HCT116 (cell line): ENCODE measurements at regions not wholly inside any gene's neighbourhood (a gene's known extent, or its start where the extent isn't known, plus 50 kb on each side); places are given as distances from the start of the nearest gene placed in this dataset.

ENCODE experiments used
- ATAC-seq: fragments of 200-7000 bp; cut with Tn5 transposase; 2 replicates; pipeline ENCODE4 v1.9.1; 2020; ENCODE audit warnings: mild to moderate bottlenecking, moderate library complexity
- BruUV-seq: library from RNA; stranded (reverse); fragments of 400-500 nt; replicated peaks from 2 replicates; lab custom pipeline; 2021; lab: Mats Ljungman, UMichigan
- CTCF ChIA-PET: fragments of 300-600 bp; sonication (Branson Sonifier 250); formaldehyde crosslinking; loops from one replicate; lab custom pipeline; 2021; ENCODE audit warnings: antibody characterized with exemption; lab: Charles Lee
- POLR2A ChIA-PET: fragments of 300-600, 350-600 bp; sonication (Branson Sonifier 250); formaldehyde crosslinking; loops from one replicate; lab custom pipeline; 2021; ENCODE audit warnings: antibody characterized with exemption; lab: Charles Lee
- RAD21 ChIA-PET, 2 experiments: fragments of 300-600 bp; sonication (Branson Sonifier 250); formaldehyde crosslinking; loops; one replicate each; lab custom pipeline; 2023; ENCODE audit warnings: low total read pairs in 2 of 2; ENCODE audit not compliant: uncharacterized antibody in 2 of 2, unreplicated experiment in 2 of 2, low non-redundant PET in 1 of 2; lab: Charles Lee
- DNase-seq: peaks from one replicate; pipeline ENCODE4 v3.0.0-alpha.2; 2010; ENCODE audit warnings: low read depth, low spot score
- H2AFZ ChIP-seq: fragments of 200-600 bp; shearing (Covaris generic), sonication (generic); 2 replicates; pipeline ENCODE4 v1.6.1; 2017; ENCODE audit warnings: low read depth, mixed run types, mixed read lengths, antibody characterized with exemption, low read length; ENCODE audit not compliant: poor library complexity, severe bottlenecking
- H3K27ac ChIP-seq: 2 replicates; pipeline ENCODE4 v1.5.1; 2012; ENCODE audit warnings: low read depth, low read length
- H3K27me3 ChIP-seq: fragments of 200-600 bp; sonication (generic); 2 replicates; pipeline ENCODE4 v1.6.1; 2016; ENCODE audit warnings: mixed run types, low read length, mixed read lengths; ENCODE audit not compliant: insufficient read depth
- H3K36me3 ChIP-seq, 2 experiments: fragments of 200-500 bp in 1 of 2; fragments of 200-600 bp in 1 of 2; sonication (Bioruptor generic) in 1 of 2; sonication (generic) in 1 of 2; 2 replicates each; pipeline versions ENCODE4 v1.5.1 to v1.6.1; 2014 to 2016; ENCODE audit warnings: low read length in 2 of 2, inconsistent platforms in 1 of 2, mixed read lengths in 1 of 2, mixed run types in 1 of 2; ENCODE audit not compliant: insufficient read depth in 2 of 2, control insufficient read depth in 1 of 2
- H3K4me1 ChIP-seq, 2 experiments: fragments of 200-600 bp in 1 of 2; sonication (generic) in 1 of 2; 2 replicates each; pipeline versions ENCODE4 v1.5.1 to v1.6.1; 2012 to 2017; ENCODE audit warnings: low read length in 2 of 2, inconsistent platforms in 1 of 2, mild to moderate bottlenecking in 1 of 2, mixed read lengths in 1 of 2, mixed run types in 1 of 2, moderate library complexity in 1 of 2; ENCODE audit not compliant: insufficient read depth in 2 of 2, control insufficient read depth in 1 of 2
- H3K4me2 ChIP-seq: fragments of 200-600 bp; sonication (generic); 2 replicates; pipeline ENCODE4 v1.6.1; 2017; ENCODE audit warnings: mixed run types, low read length, mixed read lengths
- H3K4me3 ChIP-seq, 2 experiments: fragments of 200-600 bp in 1 of 2; sonication (generic) in 1 of 2; replicated peaks in 1 of 2; 2 replicates each; pipeline ENCODE4 v1.5.1; 2011 to 2016; ENCODE audit warnings: low read length in 2 of 2, control low read depth in 1 of 2, low read depth in 1 of 2, mild to moderate bottlenecking in 1 of 2, mixed read lengths in 1 of 2, mixed run types in 1 of 2
- H3K79me2 ChIP-seq: fragments of 200-600 bp; sonication (generic); 2 replicates; pipeline ENCODE4 v1.6.1; 2017; ENCODE audit warnings: mild to moderate bottlenecking, mixed run types, low read length, moderate library complexity, mixed read lengths; ENCODE audit not compliant: insufficient read depth
- H3K9ac ChIP-seq: fragments of 200-600 bp; sonication (generic); 2 replicates; pipeline ENCODE4 v1.6.1; 2016; ENCODE audit warnings: low read length, mixed read lengths
- H3K9me2 ChIP-seq: fragments of 200-600 bp; sonication (generic), shearing (Covaris generic); 2 replicates; pipeline ENCODE4 v1.6.1; 2017; ENCODE audit warnings: mixed run types, mild to moderate bottlenecking, moderate library complexity; ENCODE audit not compliant: insufficient read depth
- H3K9me3 ChIP-seq, 2 experiments: fragments of 200-500 bp in 1 of 2; fragments of 200-600 bp in 1 of 2; sonication (Bioruptor generic) in 1 of 2; sonication (generic) in 1 of 2; 2 replicates each; pipeline ENCODE4 v1.6.1; 2014 to 2017; ENCODE audit warnings: low read length in 2 of 2, mixed read lengths in 2 of 2, inconsistent platforms in 1 of 2, low read depth in 1 of 2, mild to moderate bottlenecking in 1 of 2, mixed run types in 1 of 2, moderate library complexity in 1 of 2; ENCODE audit not compliant: control insufficient read depth in 1 of 2, insufficient read depth in 1 of 2
- H4K20me1 ChIP-seq: fragments of 200-600 bp; sonication (generic), shearing (Covaris generic); 2 replicates; pipeline ENCODE4 v1.6.1; 2017; ENCODE audit warnings: mixed run types, mild to moderate bottlenecking, moderate library complexity; ENCODE audit not compliant: insufficient read depth
- ELF1 ChIP-seq: IDR thresholded peaks from 2 replicates; pipeline ENCODE4 v1.6.1; 2012; ENCODE audit warnings: low read depth, borderline replicate concordance
- EZH2phosphoT487 ChIP-seq: fragments of 200-600 bp; IDR thresholded peaks from 2 replicates; pipeline ENCODE4 v1.6.1; 2018; ENCODE audit warnings: antibody characterized with exemption, borderline replicate concordance
- POLR2AphosphoS5 ChIP-seq: IDR thresholded peaks from 2 replicates; pipeline ENCODE4 v1.6.1; 2011; ENCODE audit warnings: mild to moderate bottlenecking, low read depth, low read length, moderate library complexity
- RAD21 ChIP-seq: IDR thresholded peaks from 2 replicates; pipeline ENCODE4 v1.6.1; 2012; ENCODE audit warnings: low read depth, mild to moderate bottlenecking
- SIN3A ChIP-seq: IDR thresholded peaks from 2 replicates; pipeline ENCODE4 v1.6.1; 2012; ENCODE audit warnings: low read depth
- TCF7L2 ChIP-seq: IDR thresholded peaks from 2 replicates; pipeline ENCODE4 v1.7.0; 2011; ENCODE audit warnings: borderline replicate concordance, inconsistent platforms; ENCODE audit not compliant: insufficient read depth, insufficient read length; ENCODE audit errors: extremely low read depth
- YY1 ChIP-seq: IDR thresholded peaks from 2 replicates; pipeline ENCODE4 v1.6.1; 2011; ENCODE audit warnings: low read length, low read depth, moderate library complexity, mild to moderate bottlenecking; ENCODE audit not compliant: insufficient replicate concordance; ENCODE audit errors: extremely low read depth
- intact Hi-C: fragments of 100-400 bp; cut with micrococcal nuclease; formaldehyde crosslinking; loops from 2 replicates; pipeline ENCODE4 v1.10.0; 2022
- TF ChIP-seq, protein P1 (sequence below): IDR thresholded peaks from 2 replicates; pipeline ENCODE4 v1.6.1; 2012; ENCODE audit warnings: low read depth
- TF ChIP-seq, protein P2 (sequence below): IDR thresholded peaks from 2 replicates; pipeline ENCODE4 v1.6.1; 2012
- TF ChIP-seq, protein P3 (sequence below), 3 experiments: fragments of 200-600 bp in 1 of 3; sonication (generic) in 1 of 3; IDR thresholded peaks in 2 of 3; conservative IDR thresholded peaks in 1 of 3; 2 replicates each; pipeline ENCODE4 v1.5.1; 2012 to 2017; ENCODE audit warnings: low read depth in 2 of 3, low read length in 2 of 3, antibody characterized with exemption in 1 of 3, borderline replicate concordance in 1 of 3, control low read depth in 1 of 3, mild to moderate bottlenecking in 1 of 3, mixed read lengths in 1 of 3, mixed run types in 1 of 3, moderate library complexity in 1 of 3; ENCODE audit not compliant: insufficient read depth in 1 of 3

DNA sequence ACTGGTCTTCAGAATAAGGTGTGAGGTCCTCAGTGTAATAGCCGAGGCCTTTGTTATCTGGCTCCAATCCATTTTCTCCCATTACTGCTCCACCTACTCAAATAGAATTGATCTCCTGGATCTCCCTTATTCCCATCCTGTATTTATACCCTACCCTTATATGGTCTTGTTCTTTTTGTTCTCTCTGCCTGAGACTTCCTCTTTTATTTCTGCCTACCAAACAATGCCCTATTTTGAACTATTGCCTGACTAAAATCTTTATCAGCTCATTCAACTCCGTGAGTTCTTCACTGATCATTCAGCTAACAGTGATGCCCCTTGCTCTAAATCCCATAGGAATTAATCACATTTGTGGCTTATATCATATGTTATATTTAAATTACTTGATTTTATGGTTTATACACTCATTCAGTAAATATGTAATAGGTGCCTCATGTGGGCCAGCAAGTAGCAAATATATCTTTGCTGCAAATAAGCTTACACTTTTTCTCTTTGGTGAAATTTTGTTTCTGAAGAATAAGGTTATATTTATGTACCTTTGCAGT is 417.5 kb upstream of the MEF2C start:
- no TSS peak for BruUV-seq
- H3K27ac ChIP-seq: no peak overlapping the region
- CTCF ChIA-PET: no interaction called here

More for the DNA sequence above, 417.5 kb upstream of the MEF2C start:
- Histone ChIP-seq H3K9ac (no peak overlapping the region), H3K27me3 (no peaks in the 10 kb centered on the region), H4K20me1 (no peaks in the 10 kb centered on the region), H3K9me3 (no peaks in the 10 kb centered on the region), H3K4me3 (no peak overlapping the region), H3K79me2 (no peaks in the 10 kb centered on the region), H3K4me2 (no peak overlapping the region), H3K36me3 (no peaks in the 10 kb centered on the region), H3K9me2 (no peaks in the 10 kb centered on the region), H3K4me1 (no peaks in the 10 kb centered on the region), H2AFZ (no peak overlapping the region)
- POLR2A ChIA-PET: no interaction called here
- TF ChIP-seq, protein P1, sequence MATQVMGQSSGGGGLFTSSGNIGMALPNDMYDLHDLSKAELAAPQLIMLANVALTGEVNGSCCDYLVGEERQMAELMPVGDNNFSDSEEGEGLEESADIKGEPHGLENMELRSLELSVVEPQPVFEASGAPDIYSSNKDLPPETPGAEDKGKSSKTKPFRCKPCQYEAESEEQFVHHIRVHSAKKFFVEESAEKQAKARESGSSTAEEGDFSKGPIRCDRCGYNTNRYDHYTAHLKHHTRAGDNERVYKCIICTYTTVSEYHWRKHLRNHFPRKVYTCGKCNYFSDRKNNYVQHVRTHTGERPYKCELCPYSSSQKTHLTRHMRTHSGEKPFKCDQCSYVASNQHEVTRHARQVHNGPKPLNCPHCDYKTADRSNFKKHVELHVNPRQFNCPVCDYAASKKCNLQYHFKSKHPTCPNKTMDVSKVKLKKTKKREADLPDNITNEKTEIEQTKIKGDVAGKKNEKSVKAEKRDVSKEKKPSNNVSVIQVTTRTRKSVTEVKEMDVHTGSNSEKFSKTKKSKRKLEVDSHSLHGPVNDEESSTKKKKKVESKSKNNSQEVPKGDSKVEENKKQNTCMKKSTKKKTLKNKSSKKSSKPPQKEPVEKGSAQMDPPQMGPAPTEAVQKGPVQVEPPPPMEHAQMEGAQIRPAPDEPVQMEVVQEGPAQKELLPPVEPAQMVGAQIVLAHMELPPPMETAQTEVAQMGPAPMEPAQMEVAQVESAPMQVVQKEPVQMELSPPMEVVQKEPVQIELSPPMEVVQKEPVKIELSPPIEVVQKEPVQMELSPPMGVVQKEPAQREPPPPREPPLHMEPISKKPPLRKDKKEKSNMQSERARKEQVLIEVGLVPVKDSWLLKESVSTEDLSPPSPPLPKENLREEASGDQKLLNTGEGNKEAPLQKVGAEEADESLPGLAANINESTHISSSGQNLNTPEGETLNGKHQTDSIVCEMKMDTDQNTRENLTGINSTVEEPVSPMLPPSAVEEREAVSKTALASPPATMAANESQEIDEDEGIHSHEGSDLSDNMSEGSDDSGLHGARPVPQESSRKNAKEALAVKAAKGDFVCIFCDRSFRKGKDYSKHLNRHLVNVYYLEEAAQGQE: no peak
- TF ChIP-seq TCF7L2: no peak
- no peak for TF ChIP-seq RAD21
- no peak for TF ChIP-seq POLR2AphosphoS5
- TF ChIP-seq ELF1: no peak
- TF ChIP-seq, protein P2, sequence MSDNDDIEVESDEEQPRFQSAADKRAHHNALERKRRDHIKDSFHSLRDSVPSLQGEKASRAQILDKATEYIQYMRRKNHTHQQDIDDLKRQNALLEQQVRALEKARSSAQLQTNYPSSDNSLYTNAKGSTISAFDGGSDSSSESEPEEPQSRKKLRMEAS: no peak
- no peak for TF ChIP-seq YY1
- TF ChIP-seq, protein P3, sequence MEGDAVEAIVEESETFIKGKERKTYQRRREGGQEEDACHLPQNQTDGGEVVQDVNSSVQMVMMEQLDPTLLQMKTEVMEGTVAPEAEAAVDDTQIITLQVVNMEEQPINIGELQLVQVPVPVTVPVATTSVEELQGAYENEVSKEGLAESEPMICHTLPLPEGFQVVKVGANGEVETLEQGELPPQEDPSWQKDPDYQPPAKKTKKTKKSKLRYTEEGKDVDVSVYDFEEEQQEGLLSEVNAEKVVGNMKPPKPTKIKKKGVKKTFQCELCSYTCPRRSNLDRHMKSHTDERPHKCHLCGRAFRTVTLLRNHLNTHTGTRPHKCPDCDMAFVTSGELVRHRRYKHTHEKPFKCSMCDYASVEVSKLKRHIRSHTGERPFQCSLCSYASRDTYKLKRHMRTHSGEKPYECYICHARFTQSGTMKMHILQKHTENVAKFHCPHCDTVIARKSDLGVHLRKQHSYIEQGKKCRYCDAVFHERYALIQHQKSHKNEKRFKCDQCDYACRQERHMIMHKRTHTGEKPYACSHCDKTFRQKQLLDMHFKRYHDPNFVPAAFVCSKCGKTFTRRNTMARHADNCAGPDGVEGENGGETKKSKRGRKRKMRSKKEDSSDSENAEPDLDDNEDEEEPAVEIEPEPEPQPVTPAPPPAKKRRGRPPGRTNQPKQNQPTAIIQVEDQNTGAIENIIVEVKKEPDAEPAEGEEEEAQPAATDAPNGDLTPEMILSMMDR (IDR thresholded peaks at IDR 0.05 in 2 of 3, conservative IDR thresholded peaks at IDR 0.05 in 1 of 3; ENCODE audit: borderline replicate concordance in 1 of 3, insufficient read depth in 1 of 3, low read depth in 2 of 3, low read length in 2 of 3): no peak
- TF ChIP-seq EZH2phosphoT487: no peak
- no peak for TF ChIP-seq SIN3A
- intact Hi-C loops: loop anchor here (10.0 kb wide), 1 partner anchor 566 kb away; no protein-coding TSS in a partner anchor
- RAD21 ChIA-PET: no interaction called here
- DNase-seq: no peak
- ATAC-seq: no peak
